Lung (tissue), 11 donors: ENCODE measurements at regions not wholly inside any gene's neighbourhood (a gene's known extent, or its start where the extent isn't known, plus 50 kb on each side); places are given as distances from the start of the nearest gene placed in this dataset.

Experiments
- ATAC-seq: fragments of 200-7000 bp; cut with Tn5 transposase; one replicate; pipeline ENCODE4 v1.9.1; 2020; ENCODE audit warnings: moderate number of reproducible peaks; ENCODE audit not compliant: insufficient read depth, low FRiP score
- DNase-seq, 3 donors: peaks; one replicate each; pipeline ENCODE4 v3.0.0-alpha.2; 2013 to 2017
- H3K27ac ChIP-seq, 2 donors: one replicate each; pipeline ENCODE4 v1.5.1; 2013; ENCODE audit warnings: mild to moderate bottlenecking in 2 of 2, moderate library complexity in 2 of 2, control low read depth in 1 of 2, inconsistent platforms in 1 of 2, low read depth in 1 of 2, low read length in 1 of 2
- H3K27me3 ChIP-seq, 3 donors: one replicate each; pipeline ENCODE4 v1.5.1; 2013; ENCODE audit warnings: low read length in 2 of 3; ENCODE audit not compliant: control insufficient read depth in 3 of 3, insufficient read depth in 3 of 3
- H3K36me3 ChIP-seq, 4 donors: one replicate each; pipeline ENCODE4 v1.5.1; 2013; ENCODE audit warnings: low read length in 4 of 4, mild to moderate bottlenecking in 1 of 4, moderate library complexity in 1 of 4; ENCODE audit not compliant: control insufficient read depth in 4 of 4, insufficient read depth in 4 of 4
- H3K4me1 ChIP-seq, 5 donors: one replicate each; pipeline ENCODE4 v1.5.1; 2013; ENCODE audit warnings: low read length in 5 of 5, mild to moderate bottlenecking in 2 of 5, moderate library complexity in 1 of 5; ENCODE audit not compliant: control insufficient read depth in 5 of 5, insufficient read depth in 5 of 5
- H3K4me3 ChIP-seq: one replicate; pipeline ENCODE4 v1.5.1; 2013; ENCODE audit warnings: mild to moderate bottlenecking, control low read depth, moderate library complexity
- H3K9ac ChIP-seq, 2 donors: one replicate each; pipeline ENCODE4 v1.5.1; 2013; ENCODE audit warnings: low read length in 2 of 2, control low read depth in 1 of 2; ENCODE audit not compliant: insufficient read depth in 1 of 2
- H3K9me3 ChIP-seq, 4 donors: one replicate each; pipeline ENCODE4 v1.5.1; 2013; ENCODE audit warnings: low read length in 3 of 4, mild to moderate bottlenecking in 1 of 4, moderate library complexity in 1 of 4; ENCODE audit not compliant: control insufficient read depth in 4 of 4, insufficient read depth in 3 of 4
- WGBS, 2 donors: extraction: QIAGEN DNeasy Blood & Tissue Kit; methylation state at CpG; one replicate each; pipeline ENCODE4 v1.1.7; 2013; 5-methylcytosine and 5-hydroxymethylcytosine counted together
- TF ChIP-seq, protein P1 (sequence below): IDR thresholded peaks from 2 replicates; pipeline ENCODE4 v1.5.1; 2012; ENCODE audit warnings: mild to moderate bottlenecking; ENCODE audit errors: control extremely low read depth, extremely low read depth
- donor health status: control.
- donor health status: control.
- donor health status: Bipolar disorder and iron deficiency.
- donor health status: healthy.
- donor health status: DM: yes; HTN: yes; CAD: no.

GRCh38 chr11:134625151-134625550, 213.1 kb upstream of the B3GAT1 start:
- Histone ChIP-seq H3K4me3 (no peak overlapping the region), H3K4me1 (no peaks in the 10 kb centered on the region), H3K9me3 (peaks cover 0 to 16% (median 0%) of the 10 kb centered on the region in 4 donors), H3K36me3 (no peaks in the 10 kb centered on the region), H3K27me3 (no peaks in the 10 kb centered on the region), H3K27ac (no peak overlapping the region), H3K9ac (no peak overlapping the region)
- DNase-seq (no peak), ATAC-seq (no peak)
- WGBS, 2 donors = 90% methylated on average over 3 of the region's 3 CpGs
- TF ChIP-seq, protein P1, sequence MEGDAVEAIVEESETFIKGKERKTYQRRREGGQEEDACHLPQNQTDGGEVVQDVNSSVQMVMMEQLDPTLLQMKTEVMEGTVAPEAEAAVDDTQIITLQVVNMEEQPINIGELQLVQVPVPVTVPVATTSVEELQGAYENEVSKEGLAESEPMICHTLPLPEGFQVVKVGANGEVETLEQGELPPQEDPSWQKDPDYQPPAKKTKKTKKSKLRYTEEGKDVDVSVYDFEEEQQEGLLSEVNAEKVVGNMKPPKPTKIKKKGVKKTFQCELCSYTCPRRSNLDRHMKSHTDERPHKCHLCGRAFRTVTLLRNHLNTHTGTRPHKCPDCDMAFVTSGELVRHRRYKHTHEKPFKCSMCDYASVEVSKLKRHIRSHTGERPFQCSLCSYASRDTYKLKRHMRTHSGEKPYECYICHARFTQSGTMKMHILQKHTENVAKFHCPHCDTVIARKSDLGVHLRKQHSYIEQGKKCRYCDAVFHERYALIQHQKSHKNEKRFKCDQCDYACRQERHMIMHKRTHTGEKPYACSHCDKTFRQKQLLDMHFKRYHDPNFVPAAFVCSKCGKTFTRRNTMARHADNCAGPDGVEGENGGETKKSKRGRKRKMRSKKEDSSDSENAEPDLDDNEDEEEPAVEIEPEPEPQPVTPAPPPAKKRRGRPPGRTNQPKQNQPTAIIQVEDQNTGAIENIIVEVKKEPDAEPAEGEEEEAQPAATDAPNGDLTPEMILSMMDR = no peak

GRCh38 chr11:134624166-134624920, 212.3 kb upstream of the B3GAT1 start:
- H3K27me3 ChIP-seq = no peaks in the 10 kb centered on the region
- TF ChIP-seq, protein P1 = no peak
- H3K27ac ChIP-seq = no peak overlapping the region
- WGBS, 2 donors = 87 to 92% methylated on average over 8 of the region's 8 CpGs
- no peak for ATAC-seq
- no peaks in the 10 kb centered on the region for H3K4me1 ChIP-seq
- H3K9ac ChIP-seq = no peak overlapping the region
- no peak overlapping the region for H3K4me3 ChIP-seq
- DNase-seq = peak in 1 of 3 donors; percentile 1
- no peaks in the 10 kb centered on the region for H3K36me3 ChIP-seq
- peaks cover 0 to 16% (median 0%) of the 10 kb centered on the region in 4 donors for H3K9me3 ChIP-seq

GRCh38 chr11:134623711-134624110, 211.7 kb upstream of the B3GAT1 start:
- no peaks in the 10 kb centered on the region for H3K4me1 ChIP-seq
- 85 to 89% methylated on average over 5 of the region's 5 CpGs for WGBS, 2 donors
- H3K4me3 ChIP-seq = no peak overlapping the region
- no peaks in the 10 kb centered on the region for H3K36me3 ChIP-seq
- H3K27me3 ChIP-seq = no peaks in the 10 kb centered on the region
- TF ChIP-seq, protein P1 = no peak
- peaks cover 0 to 16% (median 0%) of the 10 kb centered on the region in 4 donors for H3K9me3 ChIP-seq
- DNase-seq = no peak
- H3K9ac ChIP-seq = no peak overlapping the region
- ATAC-seq = no peak
- no peak overlapping the region for H3K27ac ChIP-seq
